GM23248 (cell line): ENCODE measurements at regions not wholly inside any gene's neighbourhood (a gene's known extent, or its start where the extent isn't known, plus 50 kb on each side); places are given as distances from the start of the nearest gene placed in this dataset.
A peak's percentile ranks its signal among the peaks of the same experiment; 100 is the strongest.

Experiments used
- DNase-seq: peaks from one replicate; pipeline ENCODE4 v3.0.0-alpha.2; 2015
- H2AFZ ChIP-seq: fragments of 200-600 bp; sonication (generic); 2 replicates; pipeline ENCODE4 v1.6.1; 2016; ENCODE audit warnings: antibody characterized with exemption
- H3F3A ChIP-seq: fragments of 200-600 bp; sonication (generic); 2 replicates; pipeline ENCODE4 v1.6.1; 2016; ENCODE audit warnings: mild to moderate bottlenecking, antibody characterized with exemption, mixed run types; ENCODE audit not compliant: insufficient read depth
- H3K27ac ChIP-seq: fragments of 200-600 bp; sonication (generic); 2 replicates; pipeline ENCODE4 v1.5.1; 2016; ENCODE audit warnings: mild to moderate bottlenecking
- H3K27me3 ChIP-seq: fragments of 200-600 bp; sonication (generic); replicated peaks from 2 replicates; pipeline ENCODE4 v1.6.1; 2016; ENCODE audit warnings: mild to moderate bottlenecking; ENCODE audit not compliant: insufficient read depth
- H3K36me3 ChIP-seq: fragments of 200-600 bp; sonication (generic); 2 replicates; pipeline ENCODE4 v1.6.1; 2016; ENCODE audit warnings: low read depth, mild to moderate bottlenecking
- H3K4me1 ChIP-seq: fragments of 200-600 bp; sonication (generic); 2 replicates; pipeline ENCODE4 v1.6.1; 2016; ENCODE audit warnings: mild to moderate bottlenecking; ENCODE audit not compliant: insufficient read depth
- H3K4me2 ChIP-seq: fragments of 200-600 bp; sonication (generic); one replicate; pipeline ENCODE4 v1.6.1; 2016; ENCODE audit warnings: mild to moderate bottlenecking; ENCODE audit not compliant: unreplicated experiment
- H3K4me3 ChIP-seq: fragments of 200-600 bp; sonication (generic); 2 replicates; pipeline ENCODE4 v1.5.1; 2016; ENCODE audit warnings: mild to moderate bottlenecking
- H3K79me2 ChIP-seq: fragments of 200-600 bp; sonication (generic); 2 replicates; pipeline ENCODE4 v1.6.1; 2016; ENCODE audit warnings: mild to moderate bottlenecking; ENCODE audit not compliant: insufficient read depth
- H3K9ac ChIP-seq: fragments of 200-600 bp; sonication (generic); 2 replicates; pipeline ENCODE4 v1.6.1; 2016; ENCODE audit warnings: mild to moderate bottlenecking
- H3K9me2 ChIP-seq: fragments of 200-600 bp; sonication (generic); 2 replicates; pipeline ENCODE4 v1.6.1; 2016; ENCODE audit warnings: mixed run types, mild to moderate bottlenecking, moderate library complexity; ENCODE audit not compliant: insufficient read depth
- H3K9me3 ChIP-seq: fragments of 200-600 bp; sonication (generic); one replicate; pipeline ENCODE4 v1.6.1; 2017; ENCODE audit warnings: low read depth
- H4K20me1 ChIP-seq: fragments of 200-600 bp; sonication (generic); 2 replicates; pipeline ENCODE4 v1.6.0; 2016; ENCODE audit not compliant: insufficient read depth
- EZH2 ChIP-seq: fragments of 200-600 bp; sonication (generic); IDR thresholded peaks from 2 replicates; pipeline ENCODE4 v1.6.1; 2018; ENCODE audit warnings: antibody characterized with exemption, mild to moderate bottlenecking; ENCODE audit not compliant: insufficient read depth, poor library complexity, severe bottlenecking
- EZH2phosphoT487 ChIP-seq: fragments of 200-600 bp; sonication (generic); IDR thresholded peaks from 2 replicates; pipeline ENCODE4 v1.6.1; 2018; ENCODE audit warnings: antibody characterized with exemption, moderate library complexity, mild to moderate bottlenecking, low read depth; ENCODE audit not compliant: insufficient read depth
- WGBS, 2 experiments: methylation state at CpG; one replicate each; pipeline ENCODE4 v1.1.6; 2015 to 2017; ENCODE audit warnings: low lambda C conversion rate in 2 of 2, low coverage in 1 of 2; ENCODE audit errors: missing lambda C conversion rate in 2 of 2; 5-methylcytosine and 5-hydroxymethylcytosine counted together
- in situ Hi-C: fragments of 300-500 bp; cut with MboI; formaldehyde crosslinking; loops from 2 replicates; pipeline ENCODE4 v1.15.0; 2020

DNA sequence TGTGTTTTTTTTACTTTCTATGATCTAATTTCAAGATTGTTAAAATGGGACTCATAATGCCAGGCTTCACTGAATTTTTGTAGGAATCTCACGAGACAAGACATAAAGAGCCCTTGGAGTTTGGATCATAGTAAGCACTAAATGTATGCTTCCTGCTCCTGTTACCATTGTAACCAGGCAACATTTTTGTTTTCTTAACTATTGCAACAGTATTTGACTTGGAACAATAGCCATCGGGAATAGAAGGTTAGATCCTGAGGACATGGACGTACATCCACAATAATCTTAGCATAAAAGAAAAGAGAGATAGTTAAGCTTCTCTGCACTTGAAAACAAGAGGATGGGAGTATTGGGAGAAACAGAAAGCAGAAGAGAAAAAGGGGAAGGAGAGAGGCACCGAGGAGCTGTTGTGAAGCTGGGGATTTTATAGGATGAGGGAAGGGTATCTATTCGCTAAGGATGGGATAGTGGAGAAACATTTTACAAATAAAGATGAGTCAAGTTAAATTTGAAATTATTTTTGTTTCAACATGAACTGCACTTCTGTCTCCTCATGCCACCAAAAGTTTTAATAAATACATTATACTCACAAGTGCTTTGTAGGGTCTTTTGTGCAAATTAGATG lies 131.4 kb downstream of the TMCO5A start:
- Histone ChIP-seq H3K27ac (no peak overlapping the region), H2AFZ (no peak overlapping the region), H3K27me3 (no peaks in the 10 kb centered on the region), H3K36me3 (no peaks in the 10 kb centered on the region), H3K9me3 (no peaks in the 10 kb centered on the region), H3K9me2 (no peaks in the 10 kb centered on the region), H3K9ac (no peak overlapping the region), H3K4me3 (no peak overlapping the region), H3F3A (peaks cover 14% of the 10 kb centered on the region), H4K20me1 (no peaks in the 10 kb centered on the region; the same call in 1 of the 2 replicates), H3K4me1 (peaks cover 36% of the 10 kb centered on the region), H3K4me2 (no peak overlapping the region), H3K79me2 (no peaks in the 10 kb centered on the region)
- no peak for TF ChIP-seq EZH2
- no peak for TF ChIP-seq EZH2phosphoT487
- WGBS, 2 experiments = 88 to 92% methylated on average over 5 of the region's 5 CpGs
- no peak for DNase-seq
- in situ Hi-C loops = no loop called here

DNA sequence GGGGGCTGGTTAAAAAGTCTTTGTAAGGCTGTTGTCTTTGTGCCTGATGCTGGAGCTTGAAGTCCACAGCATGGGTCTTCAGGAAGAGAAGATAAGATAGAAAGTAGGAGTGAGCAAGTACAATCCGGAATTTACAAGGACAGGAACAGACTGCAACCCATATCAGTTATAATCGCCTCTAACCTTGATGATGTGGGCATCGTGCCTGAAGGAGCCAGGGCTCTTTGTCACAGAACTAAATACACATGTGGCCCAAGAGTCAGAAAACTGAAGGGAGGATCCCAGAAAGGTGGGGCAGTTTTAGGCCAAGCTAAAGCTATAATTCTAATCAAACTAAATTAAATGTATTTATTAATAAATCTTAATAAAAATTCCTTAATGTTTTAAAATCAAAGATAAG lies 132.2 kb downstream of the TMCO5A start:
- H4K20me1 ChIP-seq = no peaks in the 10 kb centered on the region
- H3F3A ChIP-seq = peaks cover 15% of the 10 kb centered on the region
- 87 to 92% methylated on average over 3 of the region's 3 CpGs for WGBS, 2 experiments
- H3K4me3 ChIP-seq = no peak overlapping the region
- H3K36me3 ChIP-seq = no peaks in the 10 kb centered on the region
- no peak for TF ChIP-seq EZH2
- no peak for TF ChIP-seq EZH2phosphoT487
- H3K27me3 ChIP-seq = no peaks in the 10 kb centered on the region
- no peak overlapping the region for H3K27ac ChIP-seq
- H2AFZ ChIP-seq = no peak overlapping the region
- peaks cover 36% of the 10 kb centered on the region for H3K4me1 ChIP-seq
- H3K9me3 ChIP-seq = no peaks in the 10 kb centered on the region
- H3K79me2 ChIP-seq = no peaks in the 10 kb centered on the region
- H3K4me2 ChIP-seq = no peak overlapping the region
- no peak for DNase-seq
- in situ Hi-C loops = no loop called here
- H3K9ac ChIP-seq = no peak overlapping the region
- no peaks in the 10 kb centered on the region for H3K9me2 ChIP-seq

DNA sequence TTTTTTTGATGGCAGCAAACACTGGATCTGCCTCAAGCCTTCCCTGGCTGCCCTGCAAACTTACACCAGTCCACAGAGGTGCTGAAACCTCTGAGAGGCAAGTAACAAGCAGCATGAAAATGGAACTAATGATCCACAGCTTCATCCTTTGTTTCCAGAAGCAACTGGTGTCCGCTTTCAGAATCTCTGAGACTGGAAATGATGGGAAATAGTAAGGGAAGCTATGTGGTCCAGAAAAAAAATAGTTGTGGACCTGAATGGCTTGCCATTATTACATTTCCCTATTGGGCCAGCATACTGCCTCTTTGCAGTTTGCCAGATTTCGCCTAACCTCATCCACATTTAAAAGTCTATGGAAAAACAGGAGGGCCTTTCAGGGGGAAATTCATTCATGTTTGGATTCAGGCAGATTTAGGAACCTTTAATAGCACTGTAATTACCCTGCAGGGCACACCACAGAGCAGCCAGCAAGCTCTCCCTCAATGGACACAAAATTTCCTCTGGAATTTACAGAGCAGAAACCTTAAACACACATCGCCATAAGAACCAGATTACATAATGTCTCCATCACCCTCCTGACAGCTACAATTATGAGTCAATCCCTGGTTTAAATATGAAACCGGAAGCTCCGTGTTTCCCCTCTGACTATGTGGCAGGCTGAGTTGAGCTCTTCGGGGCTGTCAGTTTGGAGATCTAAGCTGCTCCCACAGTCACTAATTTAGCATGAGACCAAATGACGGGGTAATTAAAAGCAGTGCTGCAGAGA lies 134.4 kb downstream of the TMCO5A start:
- no peaks in the 10 kb centered on the region for H3K9me2 ChIP-seq
- H3K27me3 ChIP-seq = no peaks in the 10 kb centered on the region
- H3K79me2 ChIP-seq = no peaks in the 10 kb centered on the region
- no peaks in the 10 kb centered on the region for H3K36me3 ChIP-seq
- H3K27ac ChIP-seq = peak overlapping the region; percentile 97
- H3K4me2 ChIP-seq = peak overlapping the region; percentile 91
- no peaks in the 10 kb centered on the region for H4K20me1 ChIP-seq
- TF ChIP-seq EZH2phosphoT487 = no peak
- WGBS, 2 experiments = 10% methylated on average over 7 of the region's 7 CpGs
- peak overlapping the region; percentile 89 for H3K9ac ChIP-seq
- in situ Hi-C loops = no loop called here
- peaks cover 20% of the 10 kb centered on the region for H3F3A ChIP-seq
- DNase-seq = peak; percentile 89
- H3K4me3 ChIP-seq = peak overlapping the region; percentile 72
- peaks cover 38% of the 10 kb centered on the region for H3K4me1 ChIP-seq
- H3K9me3 ChIP-seq = no peaks in the 10 kb centered on the region
- H2AFZ ChIP-seq = peak overlapping the region; percentile 57

DNA sequence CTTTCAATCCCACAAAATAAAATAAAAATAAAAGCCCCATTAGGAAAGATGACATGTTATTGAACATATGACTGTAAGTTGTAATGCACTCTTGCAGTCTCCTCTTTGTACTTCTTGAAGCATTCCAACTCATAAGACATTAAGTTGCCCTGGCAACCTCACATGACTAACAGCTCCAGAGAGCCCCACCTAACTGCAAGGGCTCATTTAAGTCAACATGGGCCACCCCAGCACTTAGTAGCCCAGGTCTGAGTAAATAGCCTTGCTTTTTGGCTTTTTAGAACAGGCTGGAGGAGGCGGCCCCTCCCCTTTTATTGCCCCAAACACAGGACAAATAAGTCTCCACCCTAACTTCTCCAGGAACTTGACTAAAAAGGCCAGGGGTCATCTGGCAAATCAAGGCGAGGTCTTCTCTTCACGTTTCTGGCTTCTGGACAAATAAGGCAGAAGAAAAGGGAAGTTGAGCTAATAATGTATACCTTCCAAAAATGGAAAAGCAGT lies 135.1 kb downstream of the TMCO5A start:
- 21 to 38% methylated on average over 3 of the region's 3 CpGs for WGBS, 2 experiments
- Histone ChIP-seq H3K36me3 (no peaks in the 10 kb centered on the region), H3K4me2 (peak overlapping the region; percentile 91), H4K20me1 (no peaks in the 10 kb centered on the region), H3K9me3 (no peaks in the 10 kb centered on the region), H3K27ac (peak overlapping the region; percentile 97), H2AFZ (peak overlapping the region; percentile 57), H3F3A (peaks cover 25% of the 10 kb centered on the region), H3K27me3 (no peaks in the 10 kb centered on the region), H3K9ac (peak overlapping the region; percentile 89), H3K79me2 (no peaks in the 10 kb centered on the region), H3K4me3 (peak overlapping the region; percentile 72), H3K4me1 (peaks cover 39% of the 10 kb centered on the region), H3K9me2 (no peaks in the 10 kb centered on the region)
- in situ Hi-C loops = no loop called here
- DNase-seq = peak; percentile 97
- TF ChIP-seq EZH2 = no peak
- no peak for TF ChIP-seq EZH2phosphoT487
